ENCODE measurements at regions not wholly inside any gene's neighbourhood (a gene's known extent, or its start where the extent isn't known, plus 50 kb on each side); places are given as distances from the start of the nearest gene placed in this dataset.

DNA sequence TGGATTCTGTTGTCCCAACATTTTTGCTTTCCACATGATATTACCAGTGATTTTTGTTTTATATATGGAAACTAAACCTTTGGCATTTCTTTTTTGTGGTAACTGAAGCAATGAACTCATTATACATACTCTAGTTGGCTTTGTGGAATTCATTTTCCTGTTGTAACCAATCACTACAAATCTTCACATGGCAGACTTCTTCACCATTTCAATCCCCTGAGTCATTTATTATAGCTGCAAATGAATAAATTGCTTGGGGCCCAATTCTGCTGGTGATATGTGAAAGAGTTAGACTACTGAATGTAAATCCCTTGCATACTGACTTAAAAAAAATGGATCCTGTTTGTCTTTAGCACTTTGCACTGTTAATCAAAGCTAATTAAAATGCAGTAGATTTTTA lies 1709.6 kb upstream of the WWC1 start:
- TF ChIP-seq POLR2AphosphoS5 (IDR thresholded peaks at IDR 0.05; ENCODE audit: borderline replicate concordance, low read depth, low read length): no peak
- TF ChIP-seq EZH2 (IDR thresholded peaks at IDR 0.05): no peak
- TF ChIP-seq FOXP2 (optimal IDR thresholded peaks at IDR 0.05; ENCODE audit: control extremely low read depth, extremely low read length, insufficient read depth): no peak
